H9 (cell line): ENCODE measurements at regions not wholly inside any gene's neighbourhood (a gene's known extent, or its start where the extent isn't known, plus 50 kb on each side); places are given as distances from the start of the nearest gene placed in this dataset.
"Not testable (repeated sequence)": the region's sequence is repeated elsewhere in the genome, so short reads cannot be mapped to it uniquely, and the experiment has no call there.

Experiments
- DNase-seq: peaks from one replicate; pipeline ENCODE4 v3.0.0-alpha.2; 2017
- H2AFZ ChIP-seq: one replicate; pipeline ENCODE4 v1.6.1; 2013; ENCODE audit warnings: mild to moderate bottlenecking, low read length, control low read depth, moderate library complexity
- H2AK5ac ChIP-seq: 2 replicates; pipeline ENCODE4 v1.6.1; 2013; ENCODE audit warnings: low read length, control low read depth, mixed read lengths; ENCODE audit not compliant: insufficient read length
- H2BK120ac ChIP-seq: one replicate; pipeline ENCODE4 v1.6.1; 2013; ENCODE audit warnings: low read depth, mild to moderate bottlenecking, low read length, control low read depth, inconsistent platforms; ENCODE audit not compliant: poor library complexity, severe bottlenecking
- H2BK12ac ChIP-seq: 2 replicates; pipeline ENCODE4 v1.6.1; 2013; ENCODE audit warnings: low read length, control low read depth, mixed read lengths, low read depth; ENCODE audit not compliant: insufficient read length
- H2BK15ac ChIP-seq: 2 replicates; pipeline ENCODE4 v1.6.1; 2013; ENCODE audit warnings: low read depth, low read length, control low read depth
- H2BK20ac ChIP-seq: one replicate; pipeline ENCODE4 v1.6.1; 2013; ENCODE audit warnings: low read depth, mild to moderate bottlenecking, low read length, control low read depth, inconsistent platforms; ENCODE audit not compliant: poor library complexity, severe bottlenecking
- H2BK5ac ChIP-seq: 2 replicates; pipeline ENCODE4 v1.6.1; 2013; ENCODE audit warnings: low read length, control low read depth, mixed read lengths; ENCODE audit not compliant: insufficient read length
- H3K14ac ChIP-seq: 2 replicates; pipeline ENCODE4 v1.6.1; 2013; ENCODE audit warnings: low read length, control low read depth; ENCODE audit not compliant: insufficient read depth
- H3K18ac ChIP-seq: 2 replicates; pipeline ENCODE4 v1.6.1; 2013; ENCODE audit warnings: low read depth, mild to moderate bottlenecking, mixed read lengths, low read length, control low read depth; ENCODE audit not compliant: insufficient read length
- H3K23ac ChIP-seq: 2 replicates; pipeline ENCODE4 v1.6.1; 2013; ENCODE audit warnings: low read length, control low read depth, mixed read lengths, low read depth; ENCODE audit not compliant: insufficient read length
- H3K23me2 ChIP-seq: 2 replicates; pipeline ENCODE4 v1.6.1; 2013; ENCODE audit warnings: low read depth, mild to moderate bottlenecking, mixed read lengths, low read length, control low read depth; ENCODE audit not compliant: insufficient read length, poor library complexity, severe bottlenecking
- H3K27ac ChIP-seq: 2 replicates; pipeline ENCODE4 v1.5.1; 2013; ENCODE audit warnings: low read length, control low read depth, mixed read lengths, low read depth; ENCODE audit not compliant: insufficient read length
- H3K27me3 ChIP-seq: 2 replicates; pipeline ENCODE4 v1.6.1; 2013; ENCODE audit warnings: low read length, control low read depth, inconsistent platforms; ENCODE audit not compliant: insufficient read depth
- H3K4ac ChIP-seq: 2 replicates; pipeline ENCODE4 v1.6.1; 2013; ENCODE audit warnings: low read depth, mild to moderate bottlenecking, control low read depth, inconsistent platforms, low read length, moderate library complexity
- H3K4me1 ChIP-seq: 2 replicates; pipeline ENCODE4 v1.6.1; 2013; ENCODE audit warnings: low read length, control low read depth, inconsistent platforms; ENCODE audit not compliant: insufficient read depth
- H3K4me2 ChIP-seq: 2 replicates; pipeline ENCODE4 v1.6.1; 2013; ENCODE audit warnings: low read length, control low read depth, mixed read lengths; ENCODE audit not compliant: insufficient read length, insufficient read depth
- H3K56ac ChIP-seq: 2 replicates; pipeline ENCODE4 v1.6.1; 2013; ENCODE audit warnings: low read depth, mild to moderate bottlenecking, mixed read lengths, low read length, control low read depth; ENCODE audit not compliant: insufficient read length
- H3K79me1 ChIP-seq: 2 replicates; pipeline ENCODE4 v1.6.1; 2013; ENCODE audit warnings: low read depth, mild to moderate bottlenecking, moderate library complexity, low read length, control low read depth, inconsistent platforms; ENCODE audit not compliant: insufficient read depth, poor library complexity, severe bottlenecking
- H3K79me2 ChIP-seq: 2 replicates; pipeline ENCODE4 v1.6.1; 2013; ENCODE audit warnings: low read length, control low read depth, inconsistent platforms; ENCODE audit not compliant: insufficient read depth
- H3K9ac ChIP-seq: 2 replicates; pipeline ENCODE4 v1.6.1; 2013; ENCODE audit warnings: low read length, control low read depth, mixed read lengths; ENCODE audit not compliant: insufficient read length; ENCODE audit errors: extremely low read depth
- H3K9me3 ChIP-seq: one replicate; pipeline ENCODE4 v1.6.1; 2013; ENCODE audit warnings: low read depth, low read length, inconsistent platforms; ENCODE audit not compliant: control insufficient read depth
- H3T11ph ChIP-seq: one replicate; pipeline ENCODE4 v1.6.1; 2013; ENCODE audit warnings: mild to moderate bottlenecking, low read length, control low read depth, inconsistent platforms
- H4K20me1 ChIP-seq: one replicate; pipeline ENCODE4 v1.6.1; 2013; ENCODE audit not compliant: control insufficient read depth, insufficient read length, insufficient read depth
- H4K5ac ChIP-seq: 2 replicates; pipeline ENCODE4 v1.6.1; 2013; ENCODE audit warnings: low read depth, mild to moderate bottlenecking, mixed read lengths, low read length, control low read depth; ENCODE audit not compliant: insufficient read length
- H4K8ac ChIP-seq: replicated peaks from 2 replicates; pipeline ENCODE4 v1.6.1; 2013; ENCODE audit warnings: low read length, control low read depth, mixed read lengths, low read depth; ENCODE audit not compliant: insufficient read length
- H4K91ac ChIP-seq: 2 replicates; pipeline ENCODE4 v1.6.1; 2013; ENCODE audit warnings: low read depth, mild to moderate bottlenecking, moderate library complexity, mixed read lengths, low read length, control low read depth; ENCODE audit not compliant: insufficient read length
- H3K27ac Mint-ChIP-seq, 3 experiments: 2 replicates in 2 of 3; 3 replicates in 1 of 3; pipeline ENCODE4 v1.8.0; 2020 to 2021; ENCODE audit warnings: mixed read lengths in 3 of 3, mild to moderate bottlenecking in 1 of 3, moderate library complexity in 1 of 3
- H3K27me3 Mint-ChIP-seq: 2 replicates; pipeline ENCODE4 v1.8.0; 2021; ENCODE audit warnings: low read depth, mild to moderate bottlenecking, moderate library complexity, mixed read lengths
- H3K36me3 Mint-ChIP-seq, 3 experiments: 2 replicates in 2 of 3; 3 replicates in 1 of 3; pipeline ENCODE4 v1.8.0; 2020 to 2021; ENCODE audit warnings: low read depth in 3 of 3, mixed read lengths in 3 of 3; ENCODE audit not compliant: insufficient read depth in 1 of 3
- H3K4me1 Mint-ChIP-seq, 2 experiments: 2 replicates each; pipeline ENCODE4 v1.8.0; 2020; ENCODE audit warnings: mixed read lengths in 2 of 2
- H3K4me3 Mint-ChIP-seq, 2 experiments: 2 replicates in 1 of 2; 3 replicates in 1 of 2; pipeline ENCODE4 v1.8.0; 2020 to 2021; ENCODE audit warnings: mild to moderate bottlenecking in 2 of 2, mixed read lengths in 2 of 2, moderate library complexity in 1 of 2
- H3K9me3 Mint-ChIP-seq, 2 experiments: 2 replicates in 1 of 2; 3 replicates in 1 of 2; pipeline ENCODE4 v1.8.0; 2020; ENCODE audit warnings: mild to moderate bottlenecking in 2 of 2, mixed read lengths in 2 of 2, moderate library complexity in 1 of 2
- CTCF ChIP-seq: fragments of 200-600 bp; sonication (generic); conservative IDR thresholded peaks from 3 replicates; pipeline ENCODE4 v1.8.0; 2021; ENCODE audit warnings: antibody characterized with exemption, mild to moderate bottlenecking
- WGBS: extraction: QIAGEN DNeasy Blood & Tissue Kit; methylation state at CpG from one replicate; pipeline ENCODE4 v1.1.7; 2013; ENCODE audit warnings: missing lambda C conversion rate, low lambda C conversion rate, mixed read lengths; ENCODE audit not compliant: insufficient read length; ENCODE audit errors: extremely low coverage; 5-methylcytosine and 5-hydroxymethylcytosine counted together

DNA sequence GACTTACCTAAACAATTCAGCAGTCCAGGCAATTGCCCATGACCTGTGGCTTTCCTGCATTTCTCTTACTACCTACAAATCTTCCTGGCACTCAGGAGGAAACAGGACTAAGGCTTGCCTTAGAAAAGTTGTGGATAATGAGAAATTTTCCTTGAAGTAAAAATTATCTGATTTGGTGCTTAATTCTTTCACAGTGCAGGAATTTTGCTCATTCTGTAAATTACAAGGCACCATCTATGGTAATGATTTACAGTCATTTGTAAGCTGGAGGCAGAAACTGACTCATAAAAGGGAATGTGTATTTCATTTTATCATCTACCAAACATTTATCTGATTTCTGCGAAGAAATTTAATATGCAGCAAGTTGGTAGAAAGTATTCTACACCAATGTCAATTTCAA, 211.5 kb upstream of the FKBP1C start:
- H3K14ac ChIP-seq: no peak overlapping the region
- no peaks in the 10 kb centered on the region for H4K20me1 ChIP-seq
- H3K79me1 ChIP-seq: no peaks in the 10 kb centered on the region
- no peak for DNase-seq
- H3K27me3 Mint-ChIP-seq: no peaks in the 10 kb centered on the region
- no peak overlapping the region for H3K27ac ChIP-seq
- H2BK12ac ChIP-seq: no peak overlapping the region
- no peak overlapping the region for H3K4me3 Mint-ChIP-seq
- no peak overlapping the region for H3K4me2 ChIP-seq
- H3K9me3 Mint-ChIP-seq: peaks cover 5 to 6% of the 10 kb centered on the region in 2 experiments; a peak in 2 of 5 replicates
- no peak overlapping the region for H4K5ac ChIP-seq
- no peak overlapping the region for H3K4ac ChIP-seq
- H3K27ac Mint-ChIP-seq: peak overlapping the region in 2 of 3 experiments; percentile 75 to 94; a peak in 4 of 7 replicates
- H3K18ac ChIP-seq: no peak overlapping the region
- H3K9me3 ChIP-seq: no peaks in the 10 kb centered on the region
- peak overlapping the region; percentile 80 for H3T11ph ChIP-seq
- no peak overlapping the region for H2BK120ac ChIP-seq
- no peak overlapping the region for H3K9ac ChIP-seq
- no peaks in the 10 kb centered on the region; the same call in 1 of the 2 replicates for H3K4me1 ChIP-seq
- peaks cover 0 to 4% (median 2%) of the 10 kb centered on the region in 3 experiments; a peak in 3 of 7 replicates for H3K36me3 Mint-ChIP-seq
- H3K27me3 ChIP-seq: no peaks in the 10 kb centered on the region
- peaks cover 8 to 15% of the 10 kb centered on the region in 2 experiments for H3K4me1 Mint-ChIP-seq
- WGBS: no CpG with 5 or more reads among the region's 1 CpG
- no peaks in the 10 kb centered on the region for H3K23me2 ChIP-seq
- no peak overlapping the region for H2BK5ac ChIP-seq
- H3K56ac ChIP-seq: no peak overlapping the region
- no peaks in the 10 kb centered on the region for H3K79me2 ChIP-seq
- H2BK15ac ChIP-seq: no peak overlapping the region
- no peak overlapping the region for H2AFZ ChIP-seq
- no peak overlapping the region for H4K91ac ChIP-seq
- no peak overlapping the region for H4K8ac ChIP-seq
- no peak overlapping the region for H2AK5ac ChIP-seq
- H3K23ac ChIP-seq: no peak overlapping the region
- TF ChIP-seq CTCF: no peak
- H2BK20ac ChIP-seq: no peak overlapping the region

- not testable (repeated sequence) for H3K4me1 Mint-ChIP-seq, H3K4me1 ChIP-seq, H2BK12ac ChIP-seq, H4K91ac ChIP-seq, H3K14ac ChIP-seq, H2BK20ac ChIP-seq, H3K9me3 ChIP-seq, H3K27ac ChIP-seq, H3K23ac ChIP-seq, H3K4ac ChIP-seq, H3K18ac ChIP-seq, H3K27me3 ChIP-seq, H2BK15ac ChIP-seq, H4K20me1 ChIP-seq, H3K56ac ChIP-seq, H2BK5ac ChIP-seq, H3K23me2 ChIP-seq, H4K8ac ChIP-seq, H3K27ac Mint-ChIP-seq, DNase-seq, H3K79me1 ChIP-seq, H3K9ac ChIP-seq, H2AFZ ChIP-seq, H3K79me2 ChIP-seq, H3K4me2 ChIP-seq, H2BK120ac ChIP-seq, H3K27me3 Mint-ChIP-seq, H3K4me3 Mint-ChIP-seq, H3K36me3 Mint-ChIP-seq, H2AK5ac ChIP-seq, H3T11ph ChIP-seq, H4K5ac ChIP-seq
- H3K9me3 Mint-ChIP-seq: peaks cover 6 to 11% of the 10 kb centered on the region in 2 experiments; a peak in 3 of 5 replicates
- WGBS: no CpG with 5 or more reads among the region's 7 CpGs
These were observed 205.3 kb upstream of the FKBP1C start for GRCh38 chr6:63006018-63006417.
